HG03520 (cell line): ENCODE measurements at regions not wholly inside any gene's neighbourhood (a gene's known extent, or its start where the extent isn't known, plus 50 kb on each side); places are given as distances from the start of the nearest gene placed in this dataset.

Experiments used
- ATAC-seq: cut with Tn5 transposase; IDR thresholded peaks from one replicate; pipeline ENCODE4 v1.9.1; 2021; ENCODE audit warnings: mild to moderate bottlenecking, moderate library complexity; ENCODE audit not compliant: unreplicated experiment

DNA sequence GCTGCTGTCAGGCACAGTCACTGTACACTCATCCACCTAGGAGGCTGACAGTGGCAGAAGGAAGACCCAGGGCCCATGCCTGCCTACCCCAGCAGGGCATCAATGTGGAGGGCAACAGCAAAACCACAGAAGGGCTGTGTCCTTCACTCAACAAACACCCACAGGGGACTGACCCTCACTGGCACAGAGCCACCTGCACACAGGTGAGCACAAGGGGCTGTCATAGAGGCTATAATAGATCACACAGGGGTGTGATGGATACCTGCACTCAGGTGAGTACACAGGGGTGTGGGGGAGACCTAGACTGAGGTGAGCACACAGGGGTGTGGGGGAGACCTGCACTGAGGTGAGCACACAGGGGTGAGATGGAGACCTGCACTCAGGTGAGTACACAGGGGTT, 132.8 kb upstream of the TCERG1L start:
- ATAC-seq = no peak

DNA sequence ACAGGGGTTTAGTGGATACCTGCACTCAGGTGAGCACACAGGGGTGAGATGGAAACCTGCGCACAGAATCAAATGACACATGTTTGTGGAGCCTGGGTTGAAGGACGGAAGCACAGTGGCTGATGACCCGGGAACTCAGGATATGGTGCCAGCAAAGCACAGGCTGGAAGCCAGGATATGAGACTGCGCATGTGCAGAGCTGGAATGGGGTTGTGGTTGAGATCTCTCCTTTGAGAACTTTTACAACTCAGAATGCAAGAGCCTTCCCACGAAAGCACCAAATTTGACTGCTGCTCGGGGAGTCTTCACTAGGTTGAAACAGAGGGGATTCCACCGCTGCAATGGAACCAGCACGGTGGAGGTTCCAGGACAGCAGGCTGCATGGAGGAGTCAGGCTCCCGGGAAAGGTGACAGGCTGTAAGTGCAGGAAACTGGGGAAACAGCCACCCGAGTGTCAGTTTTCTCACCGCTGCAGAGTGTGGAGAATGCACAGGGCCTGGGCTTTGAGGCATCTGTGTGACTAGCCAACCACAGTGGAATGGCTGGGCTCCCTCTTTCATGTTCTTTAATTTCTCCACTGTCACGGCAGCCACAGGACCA, 133.4 kb upstream of the TCERG1L start:
- ATAC-seq = no peak

DNA sequence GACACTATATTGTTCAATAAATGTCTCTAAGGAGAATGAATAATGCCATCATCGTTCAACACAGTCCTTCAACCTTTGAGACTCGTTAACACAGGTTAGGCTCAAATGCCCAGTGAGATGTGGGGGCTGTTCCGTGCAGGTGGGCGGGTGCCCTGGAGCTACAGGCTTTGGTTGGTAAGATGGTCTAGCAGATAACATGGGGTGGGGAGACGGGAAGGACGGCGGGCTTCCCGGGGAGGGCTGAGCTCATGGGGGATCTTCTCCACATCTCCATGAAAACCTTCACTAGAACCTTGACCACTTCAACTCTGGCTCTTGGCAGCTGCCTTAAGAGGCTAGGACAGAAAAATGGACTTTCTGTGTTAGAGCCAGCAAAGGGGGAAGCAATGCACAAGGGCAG, 134.1 kb upstream of the TCERG1L start:
- no peak for ATAC-seq

DNA sequence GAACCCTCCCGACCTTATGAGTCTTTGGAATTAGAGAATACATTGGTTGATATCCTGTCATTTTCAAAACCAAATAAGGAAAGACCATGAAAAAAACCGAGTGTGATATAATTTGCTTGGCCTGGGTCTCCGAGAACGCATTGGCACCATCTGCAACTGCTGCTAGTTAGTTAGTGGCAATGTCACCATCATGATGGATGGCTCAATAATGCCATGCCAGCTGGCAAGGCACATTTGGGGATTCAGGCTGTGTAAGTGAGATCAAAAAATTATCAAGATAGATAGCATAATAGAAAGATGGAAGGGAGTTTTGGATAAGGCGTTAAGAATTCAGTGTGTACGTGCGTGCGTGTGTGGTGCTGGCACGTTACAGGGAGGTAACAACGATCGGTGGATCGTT, 134.7 kb upstream of the TCERG1L start:
- no peak for ATAC-seq

DNA sequence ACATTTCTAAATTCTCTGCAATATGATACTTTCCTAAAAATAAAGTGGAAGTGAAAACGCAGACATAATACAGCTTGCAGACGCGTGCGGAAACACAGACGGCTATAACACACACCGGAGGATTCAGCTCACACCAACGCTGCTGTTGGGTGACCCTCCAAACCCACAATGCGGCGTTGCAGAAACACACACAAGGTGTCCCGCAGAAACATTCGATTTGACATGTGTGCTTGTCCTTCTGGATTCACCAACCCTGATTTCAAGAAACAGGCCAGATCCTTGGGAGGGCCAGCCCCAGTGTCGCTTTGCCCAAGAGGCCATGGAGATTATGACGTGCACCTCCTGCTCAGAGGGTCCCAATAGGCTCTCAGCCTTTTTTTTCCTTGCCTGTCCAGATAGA, 136.7 kb upstream of the TCERG1L start:
- ATAC-seq = no peak

DNA sequence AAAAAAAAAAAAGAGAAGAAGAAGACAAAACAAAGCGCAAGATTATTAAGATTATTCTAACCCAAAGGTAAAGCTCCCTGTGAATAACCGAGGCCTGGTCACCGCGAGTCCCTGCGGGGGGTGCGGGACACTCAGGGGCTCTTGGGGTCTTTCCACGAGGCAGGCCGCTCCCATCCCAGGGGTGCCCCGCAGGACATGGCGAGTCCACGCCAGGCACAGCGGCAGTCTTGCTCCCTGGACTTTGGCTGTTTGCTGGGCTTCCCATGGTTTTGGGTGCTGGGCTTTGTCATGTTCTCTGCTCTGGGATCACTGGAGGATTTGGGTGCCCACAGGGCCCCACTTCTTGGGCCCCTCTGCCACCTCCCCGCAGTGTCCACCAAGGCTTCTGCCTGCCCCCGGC, 137.4 kb upstream of the TCERG1L start:
- ATAC-seq = no peak

DNA sequence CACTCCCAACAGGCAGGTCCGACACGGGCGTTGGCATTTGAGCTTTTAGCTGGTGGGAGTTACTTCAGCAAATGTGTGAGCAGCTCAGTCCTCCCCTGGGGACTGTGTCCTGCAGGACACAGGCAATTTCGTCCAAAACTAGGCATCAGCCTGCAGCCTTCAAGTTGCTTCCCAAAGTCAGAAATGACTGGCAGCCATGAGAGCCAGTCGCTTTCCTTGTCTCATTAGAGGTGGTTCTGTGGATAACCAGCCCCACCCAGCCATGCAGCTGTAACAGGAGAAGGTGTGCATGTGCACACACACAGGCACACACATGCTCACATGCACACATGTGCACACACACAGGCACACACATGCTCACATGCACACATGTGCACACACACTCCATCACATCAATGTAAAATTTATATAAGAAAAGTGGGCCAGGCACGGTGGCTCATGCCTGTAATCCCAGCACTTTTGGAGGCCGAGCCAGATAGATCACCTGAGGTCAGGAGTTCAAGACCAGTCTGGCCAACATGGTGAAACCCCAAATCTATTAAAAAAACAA, 138.8 kb upstream of the TCERG1L start:
- no peak for ATAC-seq

DNA sequence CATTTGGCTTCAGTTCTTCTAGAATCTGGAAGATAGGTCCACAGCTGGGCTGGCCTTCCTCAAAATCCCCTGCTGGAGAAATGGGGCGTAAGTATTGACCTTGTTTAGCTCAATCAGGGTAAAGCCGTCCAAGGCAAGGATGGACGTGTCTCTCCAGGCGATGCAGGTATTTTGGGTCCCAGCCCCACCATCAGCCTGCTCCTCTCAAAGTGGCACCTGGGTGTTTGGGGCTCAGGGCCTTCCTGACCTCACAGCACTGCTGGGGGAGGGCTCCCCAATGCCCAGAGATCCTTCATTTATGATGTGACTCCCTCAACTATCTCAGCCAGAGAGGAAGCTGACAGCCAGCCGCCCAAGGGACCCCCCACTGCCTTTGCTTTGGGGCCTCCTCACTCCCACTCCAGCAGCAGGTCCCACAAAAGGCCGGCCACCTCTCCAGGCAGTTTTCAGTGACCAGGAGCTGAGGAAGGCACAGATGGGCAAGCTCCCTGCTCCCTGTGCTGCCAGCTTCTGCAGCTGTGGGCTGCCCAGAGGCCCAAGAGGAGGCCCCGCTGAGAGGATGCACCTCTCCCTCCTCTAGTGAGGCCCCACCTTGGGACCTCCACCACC, 140.0 kb upstream of the TCERG1L start:
- ATAC-seq = no peak

DNA sequence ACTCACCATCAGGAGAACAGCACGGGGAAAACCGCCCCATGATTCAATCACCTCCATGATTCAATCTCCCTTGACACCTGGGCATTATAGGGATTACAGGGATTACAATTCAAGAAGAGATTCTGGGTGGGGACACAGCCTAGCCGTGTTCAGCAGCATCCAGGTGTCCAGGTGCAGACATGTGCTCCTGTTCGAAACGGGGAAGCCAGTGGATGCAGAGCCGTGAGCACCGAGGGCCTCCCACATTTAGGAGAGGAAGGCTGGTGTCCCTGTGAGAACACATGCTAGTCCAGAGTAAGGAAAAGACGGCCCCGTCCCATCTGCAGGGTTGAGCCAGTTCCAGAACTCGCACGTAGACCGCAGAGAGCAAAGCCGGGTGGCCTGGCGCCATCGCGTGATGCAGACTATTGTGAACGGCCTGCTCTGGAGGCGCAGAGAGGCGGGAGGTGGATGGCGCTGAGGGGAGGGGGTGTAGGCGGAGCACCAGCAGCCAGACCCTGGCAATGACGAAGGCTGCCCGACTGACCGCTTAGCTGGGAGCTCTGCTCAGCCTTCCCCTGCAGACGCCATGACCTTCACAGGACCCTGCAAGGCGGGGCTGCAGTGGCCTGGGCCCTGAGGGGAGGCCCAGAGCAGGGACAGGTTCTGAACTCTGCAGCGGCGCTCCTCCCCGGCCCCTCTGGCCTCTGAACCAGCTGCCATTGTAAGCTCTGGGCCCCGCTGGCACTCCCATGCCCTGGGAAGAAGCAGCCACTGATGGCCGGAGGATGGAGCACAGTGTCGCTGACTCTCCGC, 141.6 kb upstream of the TCERG1L start:
- ATAC-seq = no peak

DNA sequence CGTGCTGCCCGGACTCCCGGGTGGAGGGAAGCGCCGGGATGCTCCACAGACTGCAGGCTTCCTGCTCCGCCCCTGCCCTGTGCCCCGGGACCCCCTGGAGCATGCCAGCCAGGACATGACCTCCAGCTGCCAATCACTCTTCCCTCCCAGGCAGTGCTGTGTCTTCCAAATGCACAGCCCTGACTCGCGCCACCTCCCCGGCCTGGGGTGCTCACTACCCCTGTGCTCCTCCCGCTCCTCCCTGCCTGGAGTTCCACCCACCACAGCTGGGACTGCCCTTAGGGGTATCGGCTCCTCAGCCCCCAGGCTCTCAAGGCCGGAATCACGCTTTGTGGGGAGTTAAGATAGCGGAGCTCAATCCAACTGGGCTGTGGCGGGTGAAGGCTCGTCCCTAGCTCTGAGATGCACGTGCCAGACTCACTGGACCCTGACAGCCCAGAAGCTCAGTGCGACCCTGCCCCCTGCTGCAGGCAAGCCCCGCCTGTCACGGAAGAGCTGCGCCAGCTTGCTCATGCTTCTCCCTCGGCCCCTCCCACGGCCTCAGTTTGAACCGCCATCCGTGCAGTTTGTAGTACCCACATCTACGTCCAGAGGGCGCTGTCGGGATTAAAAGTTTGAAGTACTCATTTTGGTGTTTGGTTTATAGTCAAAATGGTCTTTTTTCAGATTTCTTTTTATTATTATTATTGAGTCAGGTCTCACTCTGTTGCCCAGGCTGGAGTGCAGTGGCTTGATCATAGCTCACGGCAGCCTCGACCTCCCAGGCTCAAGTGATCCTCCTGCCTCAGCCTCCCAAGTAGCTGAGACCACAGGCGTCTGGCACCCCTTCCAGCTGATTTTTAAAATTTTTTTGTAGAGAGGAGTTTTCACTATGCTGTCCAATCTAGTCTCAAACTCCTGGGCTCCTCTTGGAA, 142.5 kb upstream of the TCERG1L start:
- ATAC-seq = no peak

DNA sequence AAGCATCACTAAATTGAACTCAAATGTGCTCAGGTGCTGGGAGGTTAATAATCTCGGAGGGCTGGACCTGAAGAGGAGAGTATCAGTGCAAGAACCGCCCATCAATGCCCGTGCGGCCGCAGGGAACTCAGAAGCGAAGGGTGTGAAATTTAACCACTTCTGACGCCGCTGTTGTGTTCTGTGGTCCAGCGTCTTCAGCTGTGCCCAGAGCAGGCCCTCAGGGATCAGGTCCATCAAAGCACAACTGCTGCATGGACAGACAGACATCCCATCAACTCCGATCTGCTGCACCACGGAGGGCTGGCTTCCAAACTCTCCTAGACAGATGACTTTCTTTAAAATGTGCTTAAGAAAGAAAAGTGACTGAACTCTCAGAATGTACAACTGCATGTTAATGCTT, 144.9 kb upstream of the TCERG1L start:
- no peak for ATAC-seq

DNA sequence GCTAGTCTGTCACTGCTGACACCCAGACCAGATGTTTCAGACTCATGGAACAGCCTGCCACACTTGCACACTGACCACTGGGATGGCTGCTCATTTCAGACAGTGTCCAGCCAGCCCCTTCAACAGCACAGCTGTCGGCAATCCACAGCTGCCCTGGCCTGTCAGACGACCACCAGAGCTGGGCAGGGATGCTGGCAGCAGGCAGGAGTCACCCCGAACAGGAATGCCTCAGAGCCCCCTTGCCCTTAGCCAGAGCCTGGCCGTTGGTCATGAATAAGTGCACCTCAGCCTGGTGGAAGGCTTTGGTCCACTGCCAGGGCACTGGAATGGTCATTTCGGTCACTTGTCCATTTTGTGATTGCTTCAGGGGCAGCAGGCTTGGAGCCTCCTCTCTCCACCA, 149.6 kb upstream of the TCERG1L start:
- ATAC-seq = no peak

DNA sequence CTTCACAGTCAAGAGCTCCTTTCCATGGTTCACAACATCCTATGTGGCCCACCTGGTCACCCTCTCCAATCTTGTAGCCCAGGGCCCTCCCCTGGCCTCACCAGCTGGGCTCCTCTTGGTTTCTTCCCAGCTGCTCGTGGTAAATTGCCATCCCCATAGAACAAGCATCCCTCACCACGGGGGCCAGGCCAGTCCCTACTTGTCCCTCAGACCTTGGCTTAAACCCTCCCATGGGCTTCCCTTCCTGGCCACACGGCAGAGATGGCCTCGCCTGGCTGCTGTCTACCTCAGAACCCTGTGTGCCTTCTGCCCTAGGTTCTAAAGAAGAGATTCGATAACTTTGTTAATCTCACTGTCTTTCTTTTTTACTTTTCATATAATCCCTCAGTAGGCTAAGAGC, 153.3 kb upstream of the TCERG1L start:
- no peak for ATAC-seq

DNA sequence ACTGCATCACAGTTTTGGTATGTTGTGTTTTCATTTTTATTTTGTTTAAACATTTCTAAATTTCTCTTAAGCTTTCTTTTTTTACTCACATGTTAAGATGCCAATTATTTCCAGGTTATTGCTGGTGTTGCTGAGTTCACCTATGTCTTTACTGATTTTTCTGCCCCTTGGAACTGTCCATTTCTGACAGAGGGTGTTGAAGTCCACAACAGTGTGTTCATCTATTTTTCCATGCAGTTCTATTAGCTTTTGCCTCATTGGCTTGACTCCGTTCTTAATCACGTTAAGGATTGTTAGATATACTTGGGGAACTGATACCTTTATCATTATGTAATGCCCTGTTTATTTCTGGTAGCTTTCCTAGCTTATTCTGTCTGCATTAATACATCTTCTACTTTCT, 158.0 kb upstream of the TCERG1L start:
- no peak for ATAC-seq

DNA sequence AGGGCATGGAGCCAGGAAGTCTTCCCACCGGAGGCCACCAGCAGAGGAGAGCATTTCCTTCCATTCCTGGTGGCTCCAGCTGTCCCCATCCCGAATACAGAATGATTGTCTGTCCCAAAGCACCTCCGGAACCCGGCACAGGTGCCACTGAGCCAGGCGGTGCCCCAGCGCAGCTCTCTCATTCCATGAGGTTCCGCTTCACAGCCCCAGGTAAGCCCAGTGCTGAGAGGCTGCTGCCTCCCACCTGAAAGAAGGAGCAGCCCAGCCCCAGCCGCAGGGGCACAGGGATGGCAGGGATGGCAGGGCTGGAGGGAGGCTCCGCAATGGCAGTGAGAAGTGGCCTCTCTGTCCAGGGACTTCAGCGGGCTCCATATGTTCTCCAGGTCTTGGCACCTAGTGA, 162.1 kb upstream of the TCERG1L start:
- ATAC-seq = no peak

DNA sequence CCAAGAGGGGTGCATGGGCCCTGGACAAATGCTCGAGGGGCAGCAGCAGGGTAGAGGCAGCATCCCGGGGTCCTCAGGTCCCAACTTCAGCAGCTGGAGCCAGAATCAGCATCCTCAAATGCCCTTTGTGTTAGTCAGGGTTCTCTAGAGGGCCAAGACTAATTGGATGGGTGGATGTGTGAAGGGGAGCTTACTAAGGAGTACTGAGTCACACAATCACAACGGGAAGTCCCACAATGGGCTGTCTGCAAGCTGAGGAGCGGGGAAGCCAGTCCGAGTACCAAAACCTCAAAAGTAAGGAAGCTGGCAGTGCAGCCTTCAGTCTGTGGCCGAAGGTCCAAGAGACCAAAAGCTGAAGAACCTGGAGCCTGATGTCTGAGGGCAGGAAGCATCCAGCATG, 162.9 kb upstream of the TCERG1L start:
- ATAC-seq = no peak

DNA sequence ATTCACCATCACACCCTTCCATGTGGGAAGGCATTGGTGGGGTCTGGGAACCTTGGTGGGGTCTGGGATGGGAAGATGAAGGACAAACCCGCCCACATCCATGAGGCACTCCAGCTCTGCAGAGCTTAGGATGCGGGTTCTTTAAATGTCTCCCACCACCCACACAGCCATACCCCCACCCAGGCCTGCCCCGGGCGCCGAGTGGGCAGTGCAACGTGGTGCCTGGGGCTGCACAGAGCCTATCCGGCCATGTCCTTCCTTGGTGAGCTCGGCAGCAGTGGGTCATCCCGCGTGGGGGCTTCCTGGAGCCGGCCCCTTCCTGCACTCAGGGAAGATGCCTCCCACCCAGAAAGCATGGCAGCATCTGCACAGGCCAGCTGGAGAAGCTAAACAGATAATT, 163.5 kb upstream of the TCERG1L start:
- no peak for ATAC-seq

DNA sequence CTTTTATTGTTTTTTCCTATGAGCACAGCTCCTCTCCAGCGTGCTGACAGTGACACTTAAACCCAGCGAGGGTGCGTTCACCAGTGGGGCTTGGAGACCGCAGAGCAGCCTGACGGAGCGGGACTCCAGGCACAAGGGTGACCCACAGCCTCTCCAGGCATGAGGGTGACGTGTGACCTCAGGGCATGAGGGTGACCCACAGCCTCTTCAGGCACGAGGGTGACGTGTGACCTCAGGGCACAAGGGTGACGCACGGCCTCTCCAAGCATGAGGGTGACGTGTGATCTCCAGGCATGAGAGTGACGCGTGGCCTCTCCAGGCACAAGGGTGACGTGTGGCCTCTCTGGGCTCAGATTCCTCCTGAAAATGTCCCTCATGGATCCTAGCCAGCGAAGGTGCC, 164.3 kb upstream of the TCERG1L start:
- ATAC-seq = no peak

DNA sequence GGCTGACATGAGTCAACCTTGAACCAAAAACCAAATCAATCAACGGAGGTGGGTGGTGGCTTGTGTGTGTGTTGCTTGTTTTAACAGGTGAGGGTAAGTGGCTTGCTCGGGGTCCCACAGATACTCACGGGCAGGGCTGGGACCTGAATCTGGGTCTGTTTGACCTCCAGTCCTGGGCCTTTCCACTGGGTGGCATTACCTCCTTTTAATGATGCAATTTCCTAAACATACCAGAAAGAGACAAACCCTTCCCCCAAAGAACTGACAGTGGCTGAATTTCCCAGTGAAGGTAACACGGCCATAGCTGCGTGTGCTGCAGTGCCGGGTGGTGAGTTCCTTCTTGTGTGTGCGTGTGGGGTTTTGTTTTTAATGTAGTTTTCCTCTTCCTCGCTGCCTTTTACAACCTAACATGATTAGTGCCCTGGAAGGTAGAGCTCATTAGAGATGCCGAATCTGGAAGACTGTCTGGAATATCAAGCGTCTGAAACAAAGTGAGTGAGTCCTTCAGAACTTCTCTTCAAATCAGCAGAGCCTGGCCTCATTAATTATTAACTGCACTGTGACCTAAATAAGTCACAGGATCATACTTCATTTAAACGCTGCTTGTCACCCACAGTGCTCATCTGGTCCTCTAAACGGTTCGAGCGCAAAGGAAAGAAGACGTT, 166.1 kb upstream of the TCERG1L start:
- no peak for ATAC-seq

DNA sequence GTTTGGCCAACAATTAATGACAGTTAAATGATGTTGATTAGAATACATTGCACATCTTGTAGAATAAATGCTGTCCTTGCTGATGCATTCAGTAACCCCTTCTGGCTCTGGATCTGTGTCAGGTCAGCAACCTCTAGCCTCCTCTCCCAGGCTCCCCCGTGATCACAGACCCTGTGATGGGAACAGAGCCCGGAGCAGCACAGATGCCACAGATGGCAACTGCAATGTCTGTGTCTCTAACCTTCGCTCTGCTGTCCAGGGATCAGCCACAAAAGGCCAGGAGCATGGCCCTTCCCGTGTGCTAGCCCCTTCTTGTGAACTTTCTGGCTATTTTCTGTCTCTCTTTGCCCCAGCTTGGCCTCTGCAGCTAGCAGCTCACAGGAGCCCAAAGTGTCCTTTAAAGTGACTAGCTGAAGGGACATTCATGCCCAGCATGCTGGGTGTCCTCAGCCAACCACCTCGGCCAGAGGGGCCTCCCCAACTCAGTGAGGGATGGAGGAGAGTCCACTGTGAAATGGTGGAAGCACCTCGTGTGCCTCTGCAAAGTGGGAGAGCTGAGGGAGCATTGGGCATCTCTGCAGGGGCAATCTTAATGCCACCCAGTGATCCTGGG, 167.0 kb upstream of the TCERG1L start:
- ATAC-seq = no peak
